SK-N-SH (cell line): ENCODE measurements at regions not wholly inside any gene's neighbourhood (a gene's known extent, or its start where the extent isn't known, plus 50 kb on each side); places are given as distances from the start of the nearest gene placed in this dataset.

Experiments used
- CTCF ChIA-PET: fragments of 300-600, 350-600 bp; formaldehyde crosslinking; extraction: SDS; loops from one replicate; lab custom pipeline; 2021; lab: Yijun Ruan, JAX
- POLR2A ChIA-PET: fragments of 350-600 bp; sonication (Branson Sonifier 250); formaldehyde crosslinking; extraction: SDS; loops from one replicate; lab custom pipeline; 2020; ENCODE audit warnings: antibody characterized with exemption, inconsistent platforms; lab: Yijun Ruan, JAX
- DNase-seq: peaks from one replicate; pipeline ENCODE4 v3.0.0; 2012
- H2AFZ ChIP-seq: fragments of 200-600 bp; sonication (generic); 2 replicates; pipeline ENCODE4 v1.8.1; 2016; ENCODE audit warnings: antibody characterized with exemption, mild to moderate bottlenecking, low read depth
- H3F3A ChIP-seq: fragments of 200-600 bp; sonication (generic); replicated peaks from 2 replicates; pipeline ENCODE3; 2016; ENCODE audit warnings: antibody characterized with exemption, mild to moderate bottlenecking; ENCODE audit not compliant: insufficient read depth
- H3K27ac ChIP-seq, 2 experiments: fragments of 200-500 bp in 1 of 2; fragments of 200-600 bp in 1 of 2; sonication (Bioruptor generic) in 1 of 2; sonication (generic), shearing (Covaris generic) in 1 of 2; 2 replicates each; pipeline versions ENCODE4 v1.5.1 to v1.6.1; 2014 to 2016; ENCODE audit warnings: low read depth in 2 of 2, inconsistent platforms in 1 of 2, low read length in 1 of 2, mild to moderate bottlenecking in 1 of 2, mixed read lengths in 1 of 2
- H3K27me3 ChIP-seq: fragments of 200-600 bp; sonication (generic), shearing (Covaris generic); 2 replicates; pipeline ENCODE4 v1.6.1; 2016; ENCODE audit warnings: mixed run types; ENCODE audit not compliant: insufficient read depth
- H3K36me3 ChIP-seq, 2 experiments: fragments of 200-500 bp in 1 of 2; fragments of 200-600 bp in 1 of 2; sonication (Bioruptor generic) in 1 of 2; sonication (generic) in 1 of 2; replicated peaks in 1 of 2; 2 replicates each; pipeline versions ENCODE3 to v1.5.1; 2014 to 2016; ENCODE audit warnings: low read length in 1 of 2, mild to moderate bottlenecking in 1 of 2; ENCODE audit not compliant: insufficient read depth in 2 of 2, control insufficient read depth in 1 of 2
- H3K4me1 ChIP-seq, 2 experiments: fragments of 200-500 bp in 1 of 2; fragments of 200-600 bp in 1 of 2; sonication (Bioruptor generic) in 1 of 2; sonication (generic), shearing (Covaris generic) in 1 of 2; 2 replicates each; pipeline versions ENCODE4 v1.5.1 to v1.6.1; 2014 to 2016; ENCODE audit warnings: low read depth in 1 of 2, low read length in 1 of 2, mixed run types in 1 of 2; ENCODE audit not compliant: insufficient read depth in 2 of 2, control insufficient read depth in 1 of 2
- H3K4me2 ChIP-seq: fragments of 200-600 bp; sonication (generic), shearing (Covaris generic); 2 replicates; pipeline ENCODE4 v1.6.1; 2017; ENCODE audit warnings: mixed run types
- H3K4me3 ChIP-seq, 2 experiments: fragments of 200-500 bp in 1 of 2; fragments of 200-600 bp in 1 of 2; sonication (Bioruptor generic) in 1 of 2; sonication (generic), shearing (Covaris generic) in 1 of 2; 2 replicates each; pipeline versions ENCODE4 v1.5.1 to v1.8.1; 2014 to 2016; ENCODE audit warnings: low read depth in 2 of 2, inconsistent platforms in 1 of 2, low read length in 1 of 2, mild to moderate bottlenecking in 1 of 2, mixed read lengths in 1 of 2, moderate library complexity in 1 of 2
- H3K79me2 ChIP-seq: fragments of 200-600 bp; sonication (generic); 2 replicates; pipeline ENCODE4 v1.8.1; 2017; ENCODE audit warnings: mild to moderate bottlenecking; ENCODE audit not compliant: insufficient read depth
- H3K9ac ChIP-seq: fragments of 200-600 bp; sonication (generic); 2 replicates; pipeline ENCODE4 v1.6.1; 2017; ENCODE audit warnings: mixed run types
- H3K9me2 ChIP-seq: fragments of 200-600 bp; sonication (generic); 2 replicates; pipeline ENCODE4 v1.6.1; 2017; ENCODE audit warnings: mixed run types
- H3K9me3 ChIP-seq: fragments of 200-600 bp; sonication (generic); 2 replicates; pipeline ENCODE4 v1.6.1; 2017; ENCODE audit warnings: mixed run types, mild to moderate bottlenecking, moderate library complexity
- H4K20me1 ChIP-seq: fragments of 200-600 bp; sonication (generic); 2 replicates; pipeline ENCODE4 v1.6.1; 2017; ENCODE audit warnings: mild to moderate bottlenecking, mixed run types; ENCODE audit not compliant: insufficient read depth
- EZH2phosphoT487 ChIP-seq: fragments of 200-600 bp; sonication (generic); IDR thresholded peaks from 2 replicates; pipeline ENCODE4 v1.6.1; 2017; ENCODE audit warnings: low read depth, mixed run types, mild to moderate bottlenecking, antibody characterized with exemption, moderate library complexity, borderline replicate concordance
- FOXJ3 ChIP-seq: sonication (generic); formaldehyde crosslinking; IDR thresholded peaks from 2 replicates; pipeline ENCODE4 v1.5.1; 2020; ENCODE audit warnings: mild to moderate bottlenecking, missing genetic modification reagents
- FOXM1 ChIP-seq: IDR thresholded peaks from 2 replicates; pipeline ENCODE4 v1.4.0; 2012; ENCODE audit warnings: low read depth, mild to moderate bottlenecking
- GATA2 ChIP-seq: sonication (generic); formaldehyde crosslinking; IDR thresholded peaks from 2 replicates; pipeline ENCODE4 v1.5.0; 2020; ENCODE audit warnings: mild to moderate bottlenecking, missing genetic modification reagents
- MEF2A ChIP-seq: IDR thresholded peaks from 2 replicates; pipeline ENCODE4 v1.4.0; 2012; ENCODE audit warnings: low read depth, borderline replicate concordance
- NRF1 ChIP-seq: IDR thresholded peaks from 2 replicates; pipeline ENCODE4 v1.6.1; 2012; ENCODE audit warnings: low read depth, mild to moderate bottlenecking, low read length
- RAD21 ChIP-seq: IDR thresholded peaks from 2 replicates; pipeline ENCODE4 v1.6.1; 2012; ENCODE audit warnings: mild to moderate bottlenecking, low read length
- TAF1 ChIP-seq: IDR thresholded peaks from 2 replicates; pipeline ENCODE4 v1.6.1; 2012; ENCODE audit warnings: low read depth, mild to moderate bottlenecking, low read length, moderate library complexity, borderline replicate concordance
- TCF12 ChIP-seq: IDR thresholded peaks from 2 replicates; pipeline ENCODE4 v1.4.0; 2012
- TEAD4 ChIP-seq: IDR thresholded peaks from 2 replicates; pipeline ENCODE4 v1.4.0; 2012; ENCODE audit warnings: mild to moderate bottlenecking, borderline replicate concordance; ENCODE audit not compliant: insufficient read depth
- YY1 ChIP-seq: IDR thresholded peaks from 2 replicates; pipeline ENCODE4 v1.4.0; 2012; ENCODE audit warnings: low read depth, mild to moderate bottlenecking
- WGBS: methylation state at CpG from one replicate; pipeline ENCODE4 v1.1.6; 2017; ENCODE audit warnings: low lambda C conversion rate; 5-methylcytosine and 5-hydroxymethylcytosine counted together
- TF ChIP-seq, protein P1 (sequence below): IDR thresholded peaks from 2 replicates; pipeline ENCODE4 v1.4.0; 2012; ENCODE audit warnings: low read depth, borderline replicate concordance
- TF ChIP-seq, protein P2 (sequence below): fragments of 150-350 bp; IDR thresholded peaks from 2 replicates; pipeline ENCODE4 v1.6.1; 2016; ENCODE audit warnings: mild to moderate bottlenecking, low read depth, low read length
- TF ChIP-seq, protein P3 (sequence below): fragments of 200-600 bp; sonication (generic); IDR thresholded peaks from 2 replicates; pipeline ENCODE4 v1.6.1; 2017; ENCODE audit warnings: antibody characterized with exemption, mild to moderate bottlenecking, moderate library complexity

DNA sequence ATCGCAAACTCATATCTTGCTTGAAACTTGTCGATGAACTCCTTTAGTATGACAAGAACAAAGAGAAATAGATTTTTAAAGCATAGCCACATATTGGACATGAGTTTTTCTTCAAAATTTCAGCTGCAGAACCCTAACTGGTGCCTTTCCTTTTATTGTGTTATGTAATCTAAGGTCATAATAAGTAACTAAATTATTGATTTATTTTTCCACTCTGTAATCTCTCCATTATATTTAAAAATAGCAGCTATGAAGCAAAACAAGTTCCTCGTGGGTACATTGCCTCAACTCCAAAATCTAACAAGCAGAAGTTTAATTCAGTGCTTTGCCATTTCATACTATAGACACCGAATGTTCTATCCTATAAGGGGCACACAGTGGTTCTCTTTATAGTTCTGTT, 159.2 kb upstream of the PRSS1 start:
- ChIA-PET CTCF (interaction anchor here (1.1 to 7.2 kb wide), 7 partner anchors 14 to 193 kb away, joined by 3 to 68 read pairs (median 4); no protein-coding TSS in a partner anchor), POLR2A (no interaction called here)
- no peak for TF ChIP-seq FOXM1
- TF ChIP-seq, protein P1, sequence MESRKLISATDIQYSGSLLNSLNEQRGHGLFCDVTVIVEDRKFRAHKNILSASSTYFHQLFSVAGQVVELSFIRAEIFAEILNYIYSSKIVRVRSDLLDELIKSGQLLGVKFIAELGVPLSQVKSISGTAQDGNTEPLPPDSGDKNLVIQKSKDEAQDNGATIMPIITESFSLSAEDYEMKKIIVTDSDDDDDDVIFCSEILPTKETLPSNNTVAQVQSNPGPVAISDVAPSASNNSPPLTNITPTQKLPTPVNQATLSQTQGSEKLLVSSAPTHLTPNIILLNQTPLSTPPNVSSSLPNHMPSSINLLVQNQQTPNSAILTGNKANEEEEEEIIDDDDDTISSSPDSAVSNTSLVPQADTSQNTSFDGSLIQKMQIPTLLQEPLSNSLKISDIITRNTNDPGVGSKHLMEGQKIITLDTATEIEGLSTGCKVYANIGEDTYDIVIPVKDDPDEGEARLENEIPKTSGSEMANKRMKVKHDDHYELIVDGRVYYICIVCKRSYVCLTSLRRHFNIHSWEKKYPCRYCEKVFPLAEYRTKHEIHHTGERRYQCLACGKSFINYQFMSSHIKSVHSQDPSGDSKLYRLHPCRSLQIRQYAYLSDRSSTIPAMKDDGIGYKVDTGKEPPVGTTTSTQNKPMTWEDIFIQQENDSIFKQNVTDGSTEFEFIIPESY: no peak
- no peak for TF ChIP-seq GATA2
- no peak for TF ChIP-seq NRF1
- no peak for TF ChIP-seq TAF1
- TF ChIP-seq, protein P2, sequence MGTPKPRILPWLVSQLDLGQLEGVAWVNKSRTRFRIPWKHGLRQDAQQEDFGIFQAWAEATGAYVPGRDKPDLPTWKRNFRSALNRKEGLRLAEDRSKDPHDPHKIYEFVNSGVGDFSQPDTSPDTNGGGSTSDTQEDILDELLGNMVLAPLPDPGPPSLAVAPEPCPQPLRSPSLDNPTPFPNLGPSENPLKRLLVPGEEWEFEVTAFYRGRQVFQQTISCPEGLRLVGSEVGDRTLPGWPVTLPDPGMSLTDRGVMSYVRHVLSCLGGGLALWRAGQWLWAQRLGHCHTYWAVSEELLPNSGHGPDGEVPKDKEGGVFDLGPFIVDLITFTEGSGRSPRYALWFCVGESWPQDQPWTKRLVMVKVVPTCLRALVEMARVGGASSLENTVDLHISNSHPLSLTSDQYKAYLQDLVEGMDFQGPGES: no peak
- TF ChIP-seq RAD21: no peak
- TF ChIP-seq FOXJ3 (CRISPR knock-in tag): no peak
- no peak for TF ChIP-seq EZH2phosphoT487
- no peak for TF ChIP-seq MEF2A
- TF ChIP-seq YY1: no peak
- TF ChIP-seq, protein P3, sequence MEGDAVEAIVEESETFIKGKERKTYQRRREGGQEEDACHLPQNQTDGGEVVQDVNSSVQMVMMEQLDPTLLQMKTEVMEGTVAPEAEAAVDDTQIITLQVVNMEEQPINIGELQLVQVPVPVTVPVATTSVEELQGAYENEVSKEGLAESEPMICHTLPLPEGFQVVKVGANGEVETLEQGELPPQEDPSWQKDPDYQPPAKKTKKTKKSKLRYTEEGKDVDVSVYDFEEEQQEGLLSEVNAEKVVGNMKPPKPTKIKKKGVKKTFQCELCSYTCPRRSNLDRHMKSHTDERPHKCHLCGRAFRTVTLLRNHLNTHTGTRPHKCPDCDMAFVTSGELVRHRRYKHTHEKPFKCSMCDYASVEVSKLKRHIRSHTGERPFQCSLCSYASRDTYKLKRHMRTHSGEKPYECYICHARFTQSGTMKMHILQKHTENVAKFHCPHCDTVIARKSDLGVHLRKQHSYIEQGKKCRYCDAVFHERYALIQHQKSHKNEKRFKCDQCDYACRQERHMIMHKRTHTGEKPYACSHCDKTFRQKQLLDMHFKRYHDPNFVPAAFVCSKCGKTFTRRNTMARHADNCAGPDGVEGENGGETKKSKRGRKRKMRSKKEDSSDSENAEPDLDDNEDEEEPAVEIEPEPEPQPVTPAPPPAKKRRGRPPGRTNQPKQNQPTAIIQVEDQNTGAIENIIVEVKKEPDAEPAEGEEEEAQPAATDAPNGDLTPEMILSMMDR: no peak
- TF ChIP-seq TCF12: no peak
- TF ChIP-seq TEAD4: no peak
- Histone ChIP-seq H3K79me2 (no peaks in the 10 kb centered on the region), H3K9me2 (no peaks in the 10 kb centered on the region), H3K4me3 (no peak overlapping the region), H3K4me1 (no peaks in the 10 kb centered on the region), H3K9ac (no peak overlapping the region), H3K4me2 (no peak overlapping the region), H4K20me1 (no peaks in the 10 kb centered on the region), H3F3A (no peaks in the 10 kb centered on the region), H3K27me3 (no peaks in the 10 kb centered on the region), H3K36me3 (no peaks in the 10 kb centered on the region), H2AFZ (no peak overlapping the region), H3K27ac (no peak overlapping the region), H3K9me3 (no peaks in the 10 kb centered on the region)
- 78% methylated on average over 4 of the region's 4 CpGs for WGBS
- DNase-seq: no peak
